ENCODE measurements at regions not wholly inside any gene's neighbourhood (a gene's known extent, or its start where the extent isn't known, plus 50 kb on each side); places are given as distances from the start of the nearest gene placed in this dataset.

GRCh38 chr19:31730270-31730669 lies 381.0 kb upstream of the TSHZ3 start:
- Histone ChIP-seq H3K27ac (replicated peaks; ENCODE audit: low read length) (no peak overlapping the region), H3K4me1 (ENCODE audit: control insufficient read depth in 2 of 2, insufficient read depth in 1 of 2, low read depth in 1 of 2, low read length in 2 of 2) (no peaks in the 10 kb centered on the region), H3K9ac (ENCODE audit: low read depth, low read length, poor library complexity) (no peak overlapping the region), H2BK15ac (ENCODE audit: low read length) (no peak overlapping the region), H3K18ac (ENCODE audit: low read length) (peak overlapping the region; percentile 44), H3K79me1 (ENCODE audit: low read depth, low read length) (no peaks in the 10 kb centered on the region), H2BK5ac (ENCODE audit: low read length) (no peak overlapping the region), H3K14ac (ENCODE audit: low read length) (peak overlapping the region; percentile 26), H3K23ac (ENCODE audit: low read depth, low read length, poor library complexity) (no peak overlapping the region), H2AK5ac (ENCODE audit: low read depth, low read length) (no peak overlapping the region), H2BK120ac (ENCODE audit: low read depth, low read length) (no peak overlapping the region), H3K4me2 (ENCODE audit: insufficient read depth, low read length, poor library complexity, severe bottlenecking) (no peak overlapping the region), H3K27me3 (ENCODE audit: control insufficient read depth in 3 of 3, insufficient read depth in 3 of 3, low read depth in 1 of 3, low read length in 3 of 3) (no peaks in the 10 kb centered on the region), H2BK12ac (ENCODE audit: low read length) (no peak overlapping the region), H4K91ac (ENCODE audit: low read depth, low read length, poor library complexity) (no peak overlapping the region), H2AFZ (ENCODE audit: low read length) (no peak overlapping the region), H3K9me3 (replicated peaks in 1 of 2; ENCODE audit: control insufficient read depth in 2 of 2, insufficient read depth in 1 of 2, low read depth in 1 of 2, low read length in 2 of 2) (no peaks in the 10 kb centered on the region), H3K36me3 (replicated peaks in 1 of 2; ENCODE audit: control insufficient read depth in 2 of 2, insufficient read depth in 2 of 2, low read length in 2 of 2) (no peaks in the 10 kb centered on the region), H3K4ac (ENCODE audit: low read length) (no peak overlapping the region), H3K4me3 (ENCODE audit: low read length in 2 of 2) (no peak overlapping the region), H4K8ac (ENCODE audit: low read depth, low read length) (no peak overlapping the region)
- no CpG with 5 or more reads among the region's 2 CpGs for WGBS, 2 donors (ENCODE audit: extremely low coverage in 2 of 2, insufficient read length in 2 of 2, insufficient replicate concordance in 1 of 2)
- no peak for DNase-seq (ENCODE audit: low spot score)

GRCh38 chr19:31733591-31733990 lies 384.4 kb upstream of the TSHZ3 start:
- no peaks in the 10 kb centered on the region for H3K9me3 ChIP-seq (replicated peaks in 1 of 2; ENCODE audit: control insufficient read depth in 2 of 2, insufficient read depth in 1 of 2, low read depth in 1 of 2, low read length in 2 of 2)
- H2BK12ac ChIP-seq (ENCODE audit: low read length) = no peak overlapping the region
- H2BK120ac ChIP-seq (ENCODE audit: low read depth, low read length) = no peak overlapping the region
- no peak for DNase-seq (ENCODE audit: low spot score)
- no peak overlapping the region for H2BK5ac ChIP-seq (ENCODE audit: low read length)
- H3K4me2 ChIP-seq (ENCODE audit: insufficient read depth, low read length, poor library complexity, severe bottlenecking) = no peak overlapping the region
- no peaks in the 10 kb centered on the region for H3K36me3 ChIP-seq (replicated peaks in 1 of 2; ENCODE audit: control insufficient read depth in 2 of 2, insufficient read depth in 2 of 2, low read length in 2 of 2)
- H3K4ac ChIP-seq (ENCODE audit: low read length) = no peak overlapping the region
- no peak overlapping the region for H2AFZ ChIP-seq (ENCODE audit: low read length)
- no peaks in the 10 kb centered on the region for H3K79me1 ChIP-seq (ENCODE audit: low read depth, low read length)
- no peak overlapping the region for H4K91ac ChIP-seq (ENCODE audit: low read depth, low read length, poor library complexity)
- no peak overlapping the region for H3K9ac ChIP-seq (ENCODE audit: low read depth, low read length, poor library complexity)
- no peak overlapping the region for H4K8ac ChIP-seq (ENCODE audit: low read depth, low read length)
- H3K27me3 ChIP-seq (ENCODE audit: control insufficient read depth in 3 of 3, insufficient read depth in 3 of 3, low read depth in 1 of 3, low read length in 3 of 3) = no peaks in the 10 kb centered on the region
- no CpG with 5 or more reads among the region's 8 CpGs for WGBS, 2 donors (ENCODE audit: extremely low coverage in 2 of 2, insufficient read length in 2 of 2, insufficient replicate concordance in 1 of 2)
- H3K4me3 ChIP-seq (ENCODE audit: low read length in 2 of 2) = no peak overlapping the region
- H2AK5ac ChIP-seq (ENCODE audit: low read depth, low read length) = no peak overlapping the region
- H3K18ac ChIP-seq (ENCODE audit: low read length) = no peak overlapping the region
- H3K4me1 ChIP-seq (ENCODE audit: control insufficient read depth in 2 of 2, insufficient read depth in 1 of 2, low read depth in 1 of 2, low read length in 2 of 2) = no peaks in the 10 kb centered on the region
- H2BK15ac ChIP-seq (ENCODE audit: low read length) = no peak overlapping the region
- H3K23ac ChIP-seq (ENCODE audit: low read depth, low read length, poor library complexity) = no peak overlapping the region
- H3K27ac ChIP-seq (replicated peaks; ENCODE audit: low read length) = no peak overlapping the region
- no peak overlapping the region for H3K14ac ChIP-seq (ENCODE audit: low read length)

GRCh38 chr19:31742249-31742648 lies 393.0 kb upstream of the TSHZ3 start:
- H3K4me3 ChIP-seq (ENCODE audit: low read length in 2 of 2) = no peak overlapping the region
- H3K27me3 ChIP-seq (ENCODE audit: control insufficient read depth in 3 of 3, insufficient read depth in 3 of 3, low read depth in 1 of 3, low read length in 3 of 3) = no peaks in the 10 kb centered on the region
- DNase-seq (ENCODE audit: low spot score) = no peak
- no peak overlapping the region for H2BK15ac ChIP-seq (ENCODE audit: low read length)
- H4K91ac ChIP-seq (ENCODE audit: low read depth, low read length, poor library complexity) = no peak overlapping the region
- no peak overlapping the region for H2AK5ac ChIP-seq (ENCODE audit: low read depth, low read length)
- H2BK5ac ChIP-seq (ENCODE audit: low read length) = no peak overlapping the region
- peaks cover 0 to 2% of the 10 kb centered on the region in 2 donors for H3K4me1 ChIP-seq (ENCODE audit: control insufficient read depth in 2 of 2, insufficient read depth in 1 of 2, low read depth in 1 of 2, low read length in 2 of 2)
- no peak overlapping the region for H3K18ac ChIP-seq (ENCODE audit: low read length)
- no peak overlapping the region for H2BK12ac ChIP-seq (ENCODE audit: low read length)
- no peak overlapping the region for H2BK120ac ChIP-seq (ENCODE audit: low read depth, low read length)
- no peaks in the 10 kb centered on the region for H3K9me3 ChIP-seq (replicated peaks in 1 of 2; ENCODE audit: control insufficient read depth in 2 of 2, insufficient read depth in 1 of 2, low read depth in 1 of 2, low read length in 2 of 2)
- no peaks in the 10 kb centered on the region for H3K36me3 ChIP-seq (replicated peaks in 1 of 2; ENCODE audit: control insufficient read depth in 2 of 2, insufficient read depth in 2 of 2, low read length in 2 of 2)
- no peak overlapping the region for H3K27ac ChIP-seq (replicated peaks; ENCODE audit: low read length)
- WGBS, 2 donors (ENCODE audit: extremely low coverage in 2 of 2, insufficient read length in 2 of 2, insufficient replicate concordance in 1 of 2) = no CpG with 5 or more reads among the region's 5 CpGs
- no peak overlapping the region for H3K4me2 ChIP-seq (ENCODE audit: insufficient read depth, low read length, poor library complexity, severe bottlenecking)
- no peak overlapping the region for H3K9ac ChIP-seq (ENCODE audit: low read depth, low read length, poor library complexity)
- H4K8ac ChIP-seq (ENCODE audit: low read depth, low read length) = no peak overlapping the region
- H3K23ac ChIP-seq (ENCODE audit: low read depth, low read length, poor library complexity) = no peak overlapping the region
- H2AFZ ChIP-seq (ENCODE audit: low read length) = no peak overlapping the region
- no peaks in the 10 kb centered on the region for H3K79me1 ChIP-seq (ENCODE audit: low read depth, low read length)
- no peak overlapping the region for H3K14ac ChIP-seq (ENCODE audit: low read length)
- no peak overlapping the region for H3K4ac ChIP-seq (ENCODE audit: low read length)

GRCh38 chr19:31745731-31746130 lies 396.5 kb upstream of the TSHZ3 start:
- WGBS, 2 donors (ENCODE audit: extremely low coverage in 2 of 2, insufficient read length in 2 of 2, insufficient replicate concordance in 1 of 2) = no CpG with 5 or more reads among the region's 9 CpGs
- Histone ChIP-seq H3K9me3 (replicated peaks in 1 of 2; ENCODE audit: control insufficient read depth in 2 of 2, insufficient read depth in 1 of 2, low read depth in 1 of 2, low read length in 2 of 2) (no peaks in the 10 kb centered on the region), H3K36me3 (replicated peaks in 1 of 2; ENCODE audit: control insufficient read depth in 2 of 2, insufficient read depth in 2 of 2, low read length in 2 of 2) (no peaks in the 10 kb centered on the region), H3K79me1 (ENCODE audit: low read depth, low read length) (no peaks in the 10 kb centered on the region), H2BK15ac (ENCODE audit: low read length) (no peak overlapping the region), H4K91ac (ENCODE audit: low read depth, low read length, poor library complexity) (no peak overlapping the region), H3K23ac (ENCODE audit: low read depth, low read length, poor library complexity) (no peak overlapping the region), H4K8ac (ENCODE audit: low read depth, low read length) (no peak overlapping the region), H2BK120ac (ENCODE audit: low read depth, low read length) (no peak overlapping the region), H3K9ac (ENCODE audit: low read depth, low read length, poor library complexity) (no peak overlapping the region), H3K4me2 (ENCODE audit: insufficient read depth, low read length, poor library complexity, severe bottlenecking) (no peak overlapping the region), H3K18ac (ENCODE audit: low read length) (no peak overlapping the region), H3K4me1 (ENCODE audit: control insufficient read depth in 2 of 2, insufficient read depth in 1 of 2, low read depth in 1 of 2, low read length in 2 of 2) (no peaks in the 10 kb centered on the region), H3K14ac (ENCODE audit: low read length) (no peak overlapping the region), H3K4ac (ENCODE audit: low read length) (no peak overlapping the region), H2BK5ac (ENCODE audit: low read length) (no peak overlapping the region), H3K27me3 (ENCODE audit: control insufficient read depth in 3 of 3, insufficient read depth in 3 of 3, low read depth in 1 of 3, low read length in 3 of 3) (no peaks in the 10 kb centered on the region), H2AFZ (ENCODE audit: low read length) (no peak overlapping the region), H3K4me3 (ENCODE audit: low read length in 2 of 2) (no peak overlapping the region), H2AK5ac (ENCODE audit: low read depth, low read length) (no peak overlapping the region), H3K27ac (replicated peaks; ENCODE audit: low read length) (no peak overlapping the region), H2BK12ac (ENCODE audit: low read length) (no peak overlapping the region)
- no peak for DNase-seq (ENCODE audit: low spot score)

Measured in neuronal stem cell (in vitro differentiated cells).